HepG2 (cell line): ENCODE measurements at regions not wholly inside any gene's neighbourhood (a gene's known extent, or its start where the extent isn't known, plus 50 kb on each side); places are given as distances from the start of the nearest gene placed in this dataset.

Experiments
- ARHGAP35 ChIP-seq: sonication (generic); formaldehyde crosslinking; IDR thresholded peaks from 2 replicates; pipeline ENCODE4 v1.9.0; 2022; ENCODE audit warnings: mild to moderate bottlenecking, inconsistent platforms, moderate library complexity, missing genetic modification reagents, borderline replicate concordance
- ASH2L ChIP-seq: fragments of 300-600, 200-600 bp; sonication (generic); IDR thresholded peaks from 2 replicates; pipeline ENCODE4 v1.7.0; 2017; ENCODE audit warnings: low read depth, mild to moderate bottlenecking, moderate library complexity, mixed read lengths, low read length; ENCODE audit not compliant: insufficient read length
- BCL6 ChIP-seq: IDR thresholded peaks from 2 replicates; pipeline ENCODE4 v1.6.1; 2016; ENCODE audit warnings: missing genetic modification reagents, missing compliant biosample characterization
- CREB1 ChIP-seq, 2 experiments: fragments of 450-650 bp in 1 of 2; IDR thresholded peaks; 2 replicates each; pipeline ENCODE4 v1.6.1; 2016 to 2017; ENCODE audit warnings: control low read depth in 1 of 2, mild to moderate bottlenecking in 1 of 2, missing compliant biosample characterization in 1 of 2, missing genetic modification characterization in 1 of 2
- FOSL1 ChIP-seq: sonication (generic); formaldehyde crosslinking; IDR thresholded peaks from 2 replicates; pipeline ENCODE4 v1.9.0; 2021; ENCODE audit warnings: missing genetic modification reagents, borderline replicate concordance
- FOXA1 ChIP-seq, 2 experiments: fragments of 450-650 bp in 1 of 2; sonication (generic) in 1 of 2; formaldehyde crosslinking in 1 of 2; IDR thresholded peaks; 2 replicates each; pipeline versions ENCODE4 v1.4.0 to v1.6.1; 2016 to 2020; ENCODE audit warnings: missing genetic modification reagents in 1 of 2
- HIC2 ChIP-seq: sonication (generic); formaldehyde crosslinking; IDR thresholded peaks from 2 replicates; pipeline ENCODE4 v1.9.0; 2022; ENCODE audit warnings: low read depth, missing genetic modification reagents
- HNF4A ChIP-seq: sonication (generic); formaldehyde crosslinking; IDR thresholded peaks from 2 replicates; pipeline ENCODE4 v1.4.0; 2020; ENCODE audit warnings: missing genetic modification reagents
- HOMEZ ChIP-seq: IDR thresholded peaks from 2 replicates; pipeline ENCODE4 v1.6.1; 2016; ENCODE audit warnings: low read depth
- NCOA2 ChIP-seq: sonication (generic); formaldehyde crosslinking; IDR thresholded peaks from 2 replicates; pipeline ENCODE4 v1.8.0; 2022; ENCODE audit warnings: inconsistent platforms
- NFIB ChIP-seq: sonication (generic); formaldehyde crosslinking; IDR thresholded peaks from 2 replicates; pipeline ENCODE4 v1.9.0; 2021; ENCODE audit warnings: missing genetic modification reagents, mild to moderate bottlenecking, borderline replicate concordance
- NONO ChIP-seq, 2 experiments: fragments of 450-650 bp in 1 of 2; sonication (generic) in 1 of 2; formaldehyde crosslinking in 1 of 2; IDR thresholded peaks in 1 of 2; conservative IDR thresholded peaks in 1 of 2; 2 replicates each; pipeline versions ENCODE4 v1.6.1 to v1.8.0; 2017 to 2022; ENCODE audit warnings: mild to moderate bottlenecking in 1 of 2, missing genetic modification reagents in 1 of 2, moderate library complexity in 1 of 2
- PHF21A ChIP-seq: sonication (generic); formaldehyde crosslinking; IDR thresholded peaks from 2 replicates; pipeline ENCODE4 v1.5.0; 2020; ENCODE audit warnings: mild to moderate bottlenecking, missing genetic modification reagents
- PLRG1 ChIP-seq: fragments of 450-650 bp; conservative IDR thresholded peaks from 2 replicates; pipeline ENCODE4 v1.6.1; 2016
- POGK ChIP-seq: sonication (generic); formaldehyde crosslinking; conservative IDR thresholded peaks from 2 replicates; pipeline ENCODE4 v1.8.0; 2022; ENCODE audit warnings: mild to moderate bottlenecking, moderate library complexity, missing genetic modification reagents
- RCOR2 ChIP-seq: IDR thresholded peaks from 2 replicates; pipeline ENCODE4 v1.6.1; 2016; ENCODE audit warnings: missing biosample characterization, missing genetic modification reagents
- SAP130 ChIP-seq: IDR thresholded peaks from 2 replicates; pipeline ENCODE4 v1.6.1; 2016; ENCODE audit warnings: low read depth
- TFE3 ChIP-seq: IDR thresholded peaks from 2 replicates; pipeline ENCODE4 v1.6.1; 2016
- ZMYM3 ChIP-seq: sonication (generic); formaldehyde crosslinking; IDR thresholded peaks from 2 replicates; pipeline ENCODE4 v1.5.1; 2020; ENCODE audit warnings: mild to moderate bottlenecking, missing genetic modification reagents
- ZNF205 ChIP-seq: IDR thresholded peaks from 2 replicates; pipeline ENCODE4 v1.6.1; 2018; ENCODE audit warnings: missing biosample characterization, missing genetic modification reagents
- ZNF564 ChIP-seq: sonication (generic); formaldehyde crosslinking; IDR thresholded peaks from 2 replicates; pipeline ENCODE4 v1.8.1; 2023; ENCODE audit warnings: mild to moderate bottlenecking, missing genetic modification reagents
- ZNF616 ChIP-seq: sonication (generic); formaldehyde crosslinking; IDR thresholded peaks from 2 replicates; pipeline ENCODE4 v1.5.0; 2020; ENCODE audit warnings: low read depth, mild to moderate bottlenecking, missing genetic modification reagents

- peak; percentile 20 for TF ChIP-seq ASH2L
- TF ChIP-seq FOXA1 (IDR thresholded peaks at IDR 0.05): no peak
- TF ChIP-seq FOXA1 (CRISPR knock-in tag; IDR thresholded peaks at IDR 0.05): 0 out of 2 replicates have a peak, but pooled peaks have one; percentile 2
- TF ChIP-seq TFE3: peak; percentile 24; the same call in 1 of the 2 replicates
- no peak for TF ChIP-seq HIC2 (CRISPR knock-in tag)
- peak; percentile 28; the same call in 1 of the 2 replicates for TF ChIP-seq BCL6 (CRISPR knock-in tag)
- TF ChIP-seq SAP130: peak; percentile 48; the same call in 1 of the 2 replicates
- peak; percentile 58; the same call in 1 of the 2 replicates for TF ChIP-seq PHF21A (CRISPR knock-in tag)
- TF ChIP-seq NCOA2 (CRISPR knock-in tag): peak; percentile 11; the same call in 1 of the 2 replicates
- TF ChIP-seq FOSL1 (CRISPR knock-in tag): peak; percentile 53; the same call in 1 of the 2 replicates
- TF ChIP-seq RCOR2: 0 out of 2 replicates have a peak, but pooled peaks have one; percentile 19
- TF ChIP-seq NONO (IDR thresholded peaks at IDR 0.05): no peak
- no peak for TF ChIP-seq NONO (CRISPR knock-in tag; conservative IDR thresholded peaks at IDR 0.05)
- TF ChIP-seq ZNF616 (CRISPR knock-in tag): no peak
- no peak for TF ChIP-seq CREB1 (IDR thresholded peaks at IDR 0.05)
- TF ChIP-seq CREB1 (CRISPR knock-in tag; IDR thresholded peaks at IDR 0.05): peak; percentile 36; the same call in 1 of the 2 replicates
- no peak for TF ChIP-seq ZMYM3 (CRISPR knock-in tag)
- TF ChIP-seq NFIB: no peak
- TF ChIP-seq ZNF564 (CRISPR knock-in tag): peak; percentile 99
- no peak for TF ChIP-seq ARHGAP35
- no peak for TF ChIP-seq POGK (CRISPR knock-in tag)
- TF ChIP-seq HOMEZ (CRISPR knock-in tag): peak; percentile 51; the same call in 1 of the 2 replicates
- no peak for TF ChIP-seq PLRG1
- TF ChIP-seq HNF4A: peak; percentile 80
- no peak for TF ChIP-seq ZNF205 (CRISPR knock-in tag)
Observed at GRCh38 chr13:40313269-40314200, 352.9 kb downstream of the FOXO1 start (continued).
